ENCODE measurements at regions not wholly inside any gene's neighbourhood (a gene's known extent, or its start where the extent isn't known, plus 50 kb on each side); places are given as distances from the start of the nearest gene placed in this dataset.

GRCh38 chr3:31462050-31462569 is 70.6 kb upstream of the STT3B start:
- peak; percentile 8 for DNase-seq (ENCODE audit: low read depth)

- no peak for DNase-seq (ENCODE audit: low read depth)
Measured at GRCh38 chr3:31465999-31466398, 66.7 kb upstream of the STT3B start.

GRCh38 chr3:31466866-31467265 is 65.9 kb upstream of the STT3B start:
- no peak for DNase-seq (ENCODE audit: low read depth)

- no peak for DNase-seq (ENCODE audit: low read depth)
Measured at GRCh38 chr3:31468433-31468832, 64.3 kb upstream of the STT3B start.

GRCh38 chr3:31469385-31469784 is 63.3 kb upstream of the STT3B start:
- no peak for DNase-seq (ENCODE audit: low read depth)

- DNase-seq (ENCODE audit: low read depth): no peak
Measured at GRCh38 chr3:31472479-31473390, 60.0 kb upstream of the STT3B start.

GRCh38 chr3:31476209-31476608 is 56.5 kb upstream of the STT3B start:
- no peak for DNase-seq (ENCODE audit: low read depth)

GRCh38 chr3:31479431-31479830 is 53.3 kb upstream of the STT3B start:
- no peak for DNase-seq (ENCODE audit: low read depth)

GRCh38 chr3:31481697-31482096 is 51.0 kb upstream of the STT3B start:
- DNase-seq (ENCODE audit: low read depth): no peak

- no peak for DNase-seq (ENCODE audit: low read depth)
Measured at GRCh38 chr3:31482493-31483200, 50.1 kb upstream of the STT3B start.
